HCT116 (cell line): ENCODE measurements at regions not wholly inside any gene's neighbourhood (a gene's known extent, or its start where the extent isn't known, plus 50 kb on each side); places are given as distances from the start of the nearest gene placed in this dataset.

Experiments used
- CEBPB ChIP-seq: IDR thresholded peaks from 2 replicates; pipeline ENCODE4 v1.6.1; 2012; ENCODE audit warnings: low read depth
- POLR2AphosphoS5 ChIP-seq: IDR thresholded peaks from 2 replicates; pipeline ENCODE4 v1.6.1; 2011; ENCODE audit warnings: mild to moderate bottlenecking, low read depth, low read length, moderate library complexity
- SP1 ChIP-seq: IDR thresholded peaks from 2 replicates; pipeline ENCODE4 v1.6.1; 2012; ENCODE audit warnings: low read depth
- ZFX ChIP-seq: fragments of 450-650 bp; IDR thresholded peaks from 2 replicates; pipeline ENCODE4 v1.6.1; 2017
- TF ChIP-seq, protein P1 (sequence below), 3 experiments: fragments of 200-600 bp in 1 of 3; sonication (generic) in 1 of 3; IDR thresholded peaks in 2 of 3; conservative IDR thresholded peaks in 1 of 3; 2 replicates each; pipeline ENCODE4 v1.5.1; 2012 to 2017; ENCODE audit warnings: low read depth in 2 of 3, low read length in 2 of 3, antibody characterized with exemption in 1 of 3, borderline replicate concordance in 1 of 3, control low read depth in 1 of 3, mild to moderate bottlenecking in 1 of 3, mixed read lengths in 1 of 3, mixed run types in 1 of 3, moderate library complexity in 1 of 3; ENCODE audit not compliant: insufficient read depth in 1 of 3

DNA sequence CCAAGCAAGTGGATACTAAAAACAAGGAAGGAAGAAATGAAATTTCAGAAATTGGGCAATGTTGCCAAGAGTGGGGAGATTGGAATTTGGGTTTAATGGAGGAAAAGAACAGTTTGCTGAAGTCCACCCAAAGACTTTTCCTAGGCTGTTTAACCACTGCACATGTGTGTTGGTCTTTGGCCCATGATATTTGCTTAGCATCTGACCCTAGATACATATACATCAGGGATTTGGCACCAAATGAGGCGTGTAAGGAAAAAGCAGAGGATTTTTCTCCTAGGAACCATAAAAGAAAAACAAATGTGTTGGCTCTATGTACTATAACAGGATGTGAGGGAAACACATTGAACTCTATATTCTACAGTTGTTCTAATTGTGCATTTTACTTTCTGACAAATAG lies 80.7 kb upstream of the CD28 start:
- TF ChIP-seq, protein P1, sequence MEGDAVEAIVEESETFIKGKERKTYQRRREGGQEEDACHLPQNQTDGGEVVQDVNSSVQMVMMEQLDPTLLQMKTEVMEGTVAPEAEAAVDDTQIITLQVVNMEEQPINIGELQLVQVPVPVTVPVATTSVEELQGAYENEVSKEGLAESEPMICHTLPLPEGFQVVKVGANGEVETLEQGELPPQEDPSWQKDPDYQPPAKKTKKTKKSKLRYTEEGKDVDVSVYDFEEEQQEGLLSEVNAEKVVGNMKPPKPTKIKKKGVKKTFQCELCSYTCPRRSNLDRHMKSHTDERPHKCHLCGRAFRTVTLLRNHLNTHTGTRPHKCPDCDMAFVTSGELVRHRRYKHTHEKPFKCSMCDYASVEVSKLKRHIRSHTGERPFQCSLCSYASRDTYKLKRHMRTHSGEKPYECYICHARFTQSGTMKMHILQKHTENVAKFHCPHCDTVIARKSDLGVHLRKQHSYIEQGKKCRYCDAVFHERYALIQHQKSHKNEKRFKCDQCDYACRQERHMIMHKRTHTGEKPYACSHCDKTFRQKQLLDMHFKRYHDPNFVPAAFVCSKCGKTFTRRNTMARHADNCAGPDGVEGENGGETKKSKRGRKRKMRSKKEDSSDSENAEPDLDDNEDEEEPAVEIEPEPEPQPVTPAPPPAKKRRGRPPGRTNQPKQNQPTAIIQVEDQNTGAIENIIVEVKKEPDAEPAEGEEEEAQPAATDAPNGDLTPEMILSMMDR (IDR thresholded peaks at IDR 0.05 in 2 of 3, conservative IDR thresholded peaks at IDR 0.05 in 1 of 3; ENCODE audit: borderline replicate concordance in 1 of 3, insufficient read depth in 1 of 3, low read depth in 2 of 3, low read length in 2 of 3), result no peak
- TF ChIP-seq POLR2AphosphoS5, result no peak
- TF ChIP-seq CEBPB, result no peak
- no peak for TF ChIP-seq SP1
- TF ChIP-seq ZFX, result no peak
